ENCODE measurements at regions not wholly inside any gene's neighbourhood (a gene's known extent, or its start where the extent isn't known, plus 50 kb on each side); places are given as distances from the start of the nearest gene placed in this dataset.

GRCh38 chr5:130981663-130982062, 183.4 kb downstream of the HINT1 start:
- no peaks in the 10 kb centered on the region for H3K9me3 Mint-ChIP-seq
- DNase-seq (no peak), ATAC-seq (no peak)
- H3K36me3 Mint-ChIP-seq = no peaks in the 10 kb centered on the region
- Histone ChIP-seq H3K9me3 (ENCODE audit: control insufficient read depth, insufficient read depth, low read length) (no peaks in the 10 kb centered on the region), H3K27me3 (ENCODE audit: control insufficient read depth, insufficient read depth, low read length) (no peaks in the 10 kb centered on the region), H3K4me3 (ENCODE audit: low read length) (no peak overlapping the region), H3K4me1 (ENCODE audit: control insufficient read depth, insufficient read depth, low read length) (no peaks in the 10 kb centered on the region), H3K36me3 (ENCODE audit: control insufficient read depth, insufficient read depth, low read length) (no peaks in the 10 kb centered on the region), H3K27ac (ENCODE audit: low read length) (no peak overlapping the region)
- no peaks in the 10 kb centered on the region for H3K4me1 Mint-ChIP-seq
- H3K4me3 Mint-ChIP-seq = no peak overlapping the region
- WGBS (ENCODE audit: insufficient coverage) = 92% methylated on average over 5 of the region's 5 CpGs
- peaks cover 3 to 23% of the 10 kb centered on the region in 2 donors for H3K27me3 Mint-ChIP-seq (ENCODE audit: low read depth in 2 of 2)
- TF ChIP-seq CTCF (IDR thresholded peaks at IDR 0.05) = no peak
- no peak overlapping the region for H3K27ac Mint-ChIP-seq
- intact Hi-C loops (cut with micrococcal nuclease) = no loop called here

DNA sequence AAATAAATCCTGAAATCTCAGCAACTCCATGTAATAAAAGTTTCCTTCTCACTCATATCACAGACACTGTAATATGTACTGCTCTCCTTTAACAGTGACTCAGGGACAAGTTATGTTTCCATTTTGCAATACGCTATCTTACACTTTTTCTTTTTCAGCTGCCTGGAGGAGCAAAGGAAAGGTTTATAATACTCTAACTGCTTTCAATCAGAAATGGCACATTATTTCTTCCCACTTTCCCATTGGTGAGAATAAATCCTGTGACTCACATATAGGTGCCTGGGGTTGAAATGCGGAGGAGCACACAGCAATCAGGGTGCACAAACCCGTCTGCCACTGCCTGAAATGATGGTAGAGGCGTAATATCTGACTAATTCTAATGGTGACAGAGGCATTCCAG, 186.6 kb downstream of the HINT1 start:
- Mint-ChIP-seq H3K4me3 (no peak overlapping the region), H3K27me3 (ENCODE audit: low read depth in 2 of 2) (peaks cover 5 to 34% of the 10 kb centered on the region in 2 donors), H3K4me1 (no peaks in the 10 kb centered on the region), H3K36me3 (no peaks in the 10 kb centered on the region), H3K9me3 (no peaks in the 10 kb centered on the region), H3K27ac (no peak overlapping the region)
- DNase-seq (no peak), ATAC-seq (no peak)
- WGBS (ENCODE audit: insufficient coverage) = 76% methylated on average over 4 of the region's 4 CpGs
- Histone ChIP-seq H3K4me3 (ENCODE audit: low read length) (no peak overlapping the region), H3K27me3 (ENCODE audit: control insufficient read depth, insufficient read depth, low read length) (no peaks in the 10 kb centered on the region), H3K4me1 (ENCODE audit: control insufficient read depth, insufficient read depth, low read length) (no peaks in the 10 kb centered on the region), H3K36me3 (ENCODE audit: control insufficient read depth, insufficient read depth, low read length) (no peaks in the 10 kb centered on the region), H3K9me3 (ENCODE audit: control insufficient read depth, insufficient read depth, low read length) (no peaks in the 10 kb centered on the region), H3K27ac (ENCODE audit: low read length) (no peak overlapping the region)
- intact Hi-C loops (cut with micrococcal nuclease) = no loop called here
- TF ChIP-seq CTCF (IDR thresholded peaks at IDR 0.05) = no peak

GRCh38 chr5:130976493-130976892, 188.6 kb downstream of the HINT1 start:
- no peaks in the 10 kb centered on the region for H3K36me3 ChIP-seq (ENCODE audit: control insufficient read depth, insufficient read depth, low read length)
- Mint-ChIP-seq H3K4me1 (no peaks in the 10 kb centered on the region), H3K27ac (no peak overlapping the region), H3K36me3 (no peaks in the 10 kb centered on the region), H3K27me3 (ENCODE audit: low read depth in 2 of 2) (peaks cover 5 to 34% of the 10 kb centered on the region in 2 donors), H3K4me3 (no peak overlapping the region), H3K9me3 (no peaks in the 10 kb centered on the region)
- no peaks in the 10 kb centered on the region for H3K4me1 ChIP-seq (ENCODE audit: control insufficient read depth, insufficient read depth, low read length)
- intact Hi-C loops (cut with micrococcal nuclease) = no loop called here
- no peak for ATAC-seq
- H3K27me3 ChIP-seq (ENCODE audit: control insufficient read depth, insufficient read depth, low read length) = no peaks in the 10 kb centered on the region
- H3K9me3 ChIP-seq (ENCODE audit: control insufficient read depth, insufficient read depth, low read length) = no peaks in the 10 kb centered on the region
- TF ChIP-seq CTCF (IDR thresholded peaks at IDR 0.05) = no peak
- H3K4me3 ChIP-seq (ENCODE audit: low read length) = no peak overlapping the region
- no peak overlapping the region for H3K27ac ChIP-seq (ENCODE audit: low read length)
- no peak for DNase-seq

DNA sequence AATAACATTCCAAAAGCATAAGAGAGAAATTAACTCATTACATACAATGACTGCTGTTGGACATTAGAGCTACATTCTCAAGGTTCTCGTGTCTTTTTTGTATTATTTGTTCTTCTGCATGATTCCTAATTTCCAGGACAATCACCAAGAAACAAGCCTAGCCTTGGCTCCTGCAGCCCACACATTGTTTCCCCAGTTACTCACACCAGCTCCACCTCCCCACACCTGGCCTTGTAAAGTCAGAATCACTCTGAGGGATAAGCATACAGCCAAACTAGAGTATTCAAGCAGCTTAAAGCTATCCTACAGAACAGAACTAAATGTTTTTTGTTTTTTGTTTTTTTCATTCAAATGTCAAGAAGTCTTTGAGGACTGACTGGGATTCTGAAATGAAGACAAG, 189.2 kb downstream of the HINT1 start:
- H3K36me3 Mint-ChIP-seq = no peaks in the 10 kb centered on the region
- no peak for TF ChIP-seq CTCF (IDR thresholded peaks at IDR 0.05)
- H3K27me3 ChIP-seq (ENCODE audit: control insufficient read depth, insufficient read depth, low read length) = no peaks in the 10 kb centered on the region
- no peaks in the 10 kb centered on the region for H3K4me1 Mint-ChIP-seq
- ATAC-seq (no peak), DNase-seq (no peak)
- intact Hi-C loops (cut with micrococcal nuclease) = no loop called here
- no peak overlapping the region for H3K27ac Mint-ChIP-seq
- WGBS (ENCODE audit: insufficient coverage) = 62% methylated on average over 1 of the region's 1 CpG
- no peak overlapping the region for H3K27ac ChIP-seq (ENCODE audit: low read length)
- H3K4me1 ChIP-seq (ENCODE audit: control insufficient read depth, insufficient read depth, low read length) = no peaks in the 10 kb centered on the region
- H3K4me3 Mint-ChIP-seq = no peak overlapping the region
- no peaks in the 10 kb centered on the region for H3K36me3 ChIP-seq (ENCODE audit: control insufficient read depth, insufficient read depth, low read length)
- no peaks in the 10 kb centered on the region for H3K9me3 ChIP-seq (ENCODE audit: control insufficient read depth, insufficient read depth, low read length)
- H3K9me3 Mint-ChIP-seq = no peaks in the 10 kb centered on the region
- no peak overlapping the region for H3K4me3 ChIP-seq (ENCODE audit: low read length)
- peaks cover 5 to 28% of the 10 kb centered on the region in 2 donors for H3K27me3 Mint-ChIP-seq (ENCODE audit: low read depth in 2 of 2)

Data from natural killer cell (primary cell).